HG03432 (cell line): ENCODE measurements at regions not wholly inside any gene's neighbourhood (a gene's known extent, or its start where the extent isn't known, plus 50 kb on each side); places are given as distances from the start of the nearest gene placed in this dataset.
"Not testable (repeated sequence)": the region's sequence is repeated elsewhere in the genome, so short reads cannot be mapped to it uniquely, and the experiment has no call there.

Experiments
- ATAC-seq: cut with Tn5 transposase; IDR thresholded peaks from one replicate; pipeline ENCODE4 v1.9.1; 2021; ENCODE audit warnings: mild to moderate bottlenecking, moderate library complexity; ENCODE audit not compliant: unreplicated experiment

DNA sequence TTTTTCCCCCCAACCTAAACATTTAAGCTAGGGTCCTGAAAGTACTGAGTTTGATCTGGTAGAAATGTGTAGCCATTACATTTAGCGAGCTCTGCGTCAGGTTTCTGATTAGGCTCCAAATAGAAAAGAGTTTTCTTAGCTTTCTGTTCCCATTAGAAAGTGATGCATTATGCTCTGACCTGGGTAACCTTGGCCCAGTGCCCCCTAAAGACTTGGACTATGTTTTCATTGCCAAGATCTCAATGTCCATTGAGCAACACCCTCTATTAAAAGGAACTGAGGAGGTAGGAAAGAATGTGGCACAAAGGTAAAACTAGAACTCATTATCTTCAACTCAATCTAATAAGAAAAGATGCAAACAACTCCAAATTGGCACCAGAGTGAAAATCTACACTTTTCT lies 358.9 kb upstream of the PCSK5 start:
- no peak for ATAC-seq

DNA sequence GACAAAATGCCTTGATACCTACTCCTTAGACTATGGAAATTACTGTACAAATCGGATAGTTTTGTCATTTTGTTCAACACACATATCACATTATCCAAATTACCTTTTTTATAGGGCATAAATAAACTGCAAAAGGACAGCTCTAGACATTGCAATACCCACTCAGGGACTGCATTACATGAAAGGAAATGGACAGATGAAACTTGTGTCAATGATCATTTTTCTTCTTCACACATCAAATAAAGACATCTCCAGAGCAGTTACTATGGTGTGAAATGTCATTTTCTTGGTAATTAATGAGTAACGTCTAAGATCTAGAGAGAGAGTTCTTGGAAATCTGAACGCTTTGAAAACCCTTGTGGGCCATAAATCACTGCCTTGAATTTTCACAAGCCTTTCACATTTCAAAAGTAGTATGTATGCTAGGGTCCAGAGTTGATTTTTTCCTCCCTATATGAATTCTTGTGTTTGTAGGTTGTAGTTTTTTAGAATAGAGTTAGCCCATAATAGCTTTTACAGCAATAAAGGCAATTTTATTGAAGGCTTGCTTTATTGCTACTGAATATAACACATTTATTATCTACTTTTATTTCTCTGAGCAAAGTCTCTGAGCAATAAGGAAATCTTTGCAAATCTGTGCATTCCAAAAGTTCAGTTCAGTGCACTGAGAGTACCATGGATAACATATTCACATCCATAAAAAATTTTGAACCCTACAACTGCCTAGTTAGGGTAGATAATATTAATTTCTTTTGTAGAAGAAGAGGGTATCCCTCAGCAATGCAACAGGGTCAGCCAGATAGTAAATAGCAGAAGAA lies 358.0 kb upstream of the PCSK5 start:
- ATAC-seq = no peak

DNA sequence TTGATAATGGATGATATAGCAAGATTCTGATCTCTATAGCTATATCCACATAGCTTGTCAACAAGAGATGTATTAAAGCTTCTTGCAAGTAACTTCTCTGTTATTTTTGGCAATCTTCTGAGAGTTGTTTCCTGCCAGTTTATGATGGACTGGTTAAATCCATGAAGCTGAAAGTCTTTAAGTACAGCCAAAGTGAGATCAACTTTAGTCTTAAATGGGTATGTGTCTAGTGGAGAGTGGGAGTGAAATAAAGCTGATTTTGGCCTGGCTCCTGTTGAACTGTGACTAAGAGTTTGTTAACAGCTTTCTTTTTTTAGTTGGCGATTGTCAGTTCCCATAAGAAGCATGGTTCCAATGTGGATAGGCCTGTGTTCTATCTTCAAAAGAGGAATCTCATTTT lies 350.9 kb upstream of the PCSK5 start:
- ATAC-seq = no peak

DNA sequence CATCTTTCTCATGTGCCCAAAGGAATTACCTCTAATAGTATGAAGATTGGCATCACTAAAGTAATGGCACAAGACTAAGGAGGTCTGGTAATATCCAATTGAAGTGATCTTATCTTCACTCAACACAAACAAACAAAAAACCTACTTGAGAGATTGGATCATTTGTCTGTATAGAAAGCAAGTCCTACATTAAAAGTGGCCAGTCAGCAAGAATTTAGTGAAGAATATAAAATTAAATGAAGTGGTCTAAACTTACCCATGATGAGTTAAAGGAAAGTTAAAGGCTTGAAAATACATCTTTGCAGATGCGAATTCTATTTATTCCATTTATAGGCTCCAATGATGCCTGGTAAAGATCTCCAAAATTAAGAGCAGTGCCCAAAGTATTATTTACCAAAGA lies 350.3 kb upstream of the PCSK5 start:
- ATAC-seq = no peak

DNA sequence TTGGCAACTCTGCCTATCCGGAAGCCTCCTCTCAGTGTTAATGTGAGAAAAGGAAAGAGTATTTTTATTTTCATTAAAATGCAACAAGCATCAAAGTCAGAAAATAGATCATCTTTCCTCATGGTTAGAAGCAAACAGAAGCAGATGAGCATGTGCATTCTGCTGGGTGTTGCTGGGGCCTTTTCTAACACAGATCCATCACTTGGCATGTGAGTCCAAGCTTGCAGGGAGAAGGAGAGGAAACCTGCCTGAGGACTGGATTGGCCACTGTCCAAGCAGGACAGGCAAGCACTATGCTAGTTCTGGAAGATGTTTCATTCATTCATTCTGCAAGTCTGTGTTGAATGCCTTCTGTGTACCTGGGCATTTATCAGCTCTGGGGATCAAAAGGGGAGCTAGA lies 348.7 kb upstream of the PCSK5 start:
- ATAC-seq = no peak

DNA sequence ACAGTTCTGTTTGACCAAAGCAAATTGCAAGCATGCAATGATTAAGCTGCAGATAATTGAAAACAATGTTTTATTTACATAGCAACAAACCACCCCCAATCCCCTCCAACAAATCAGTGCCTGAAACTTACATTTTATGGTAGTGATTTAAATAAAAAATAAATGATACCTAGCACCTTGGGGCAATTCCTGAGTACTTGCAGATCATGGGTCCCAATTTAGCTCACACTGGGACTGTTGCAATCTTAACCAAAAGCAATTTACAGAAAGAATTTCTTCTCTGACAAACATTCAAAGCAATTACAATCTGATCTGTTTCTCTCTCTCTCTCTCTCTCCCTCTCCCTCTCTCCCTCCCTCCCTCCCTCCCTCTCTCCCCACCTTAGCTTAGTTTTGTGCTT lies 345.7 kb upstream of the PCSK5 start:
- no peak for ATAC-seq

DNA sequence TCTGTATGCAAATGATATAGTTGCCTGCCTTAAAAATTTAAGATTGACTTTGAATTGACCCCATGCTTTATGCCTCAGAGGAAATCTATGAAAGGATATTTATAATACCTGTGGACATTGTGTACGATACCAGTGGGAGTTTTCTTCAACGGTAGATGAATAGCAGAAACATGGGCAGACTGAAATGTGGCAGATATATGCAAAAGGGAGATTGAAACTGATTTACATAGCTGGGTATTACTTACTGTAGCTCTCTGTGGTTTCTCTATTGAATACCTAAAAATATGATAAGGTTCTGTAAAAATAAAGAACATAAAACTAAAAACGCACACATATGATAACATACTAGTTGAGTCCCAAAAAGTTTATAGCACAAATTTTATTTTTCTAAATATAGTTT lies 345.2 kb upstream of the PCSK5 start:
- no peak for ATAC-seq

DNA sequence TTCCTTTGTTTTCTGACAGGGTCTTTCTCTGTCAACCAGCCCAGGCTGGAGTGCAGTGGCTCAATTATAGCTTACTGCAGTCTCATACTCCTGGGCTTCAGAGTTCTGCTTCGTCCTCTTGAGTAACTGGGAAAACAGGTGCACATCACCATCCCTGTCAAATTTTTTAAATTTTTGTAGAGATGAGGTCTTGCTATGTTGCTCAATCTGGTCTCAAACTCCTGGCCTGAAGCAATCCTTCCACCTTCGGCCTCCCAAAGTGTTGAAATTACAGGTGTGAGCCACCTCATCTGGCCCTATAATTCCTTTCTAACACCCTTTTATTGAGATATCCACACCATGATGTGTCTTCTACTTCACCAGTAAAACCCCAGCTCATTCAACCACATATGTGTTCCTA lies 341.6 kb upstream of the PCSK5 start:
- ATAC-seq = no peak

DNA sequence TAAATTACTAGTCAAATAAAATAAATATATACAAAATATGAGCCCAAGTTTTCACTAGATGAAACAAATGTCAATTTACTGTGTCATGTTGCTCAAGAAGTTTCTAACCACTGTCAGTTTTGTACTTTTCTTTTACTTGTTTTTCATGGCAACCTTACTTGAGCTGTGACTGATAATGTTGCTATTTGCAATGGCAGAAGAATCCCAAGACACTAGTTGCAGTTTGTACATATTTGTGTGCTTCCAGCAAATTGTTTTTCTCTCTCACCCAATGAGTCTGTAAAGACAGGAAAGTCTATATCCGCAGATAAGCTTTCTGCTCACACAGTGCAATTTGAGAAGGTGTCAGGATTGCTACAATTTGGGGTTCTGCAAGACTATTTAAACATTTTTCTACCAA lies 338.6 kb upstream of the PCSK5 start:
- ATAC-seq = no peak

DNA sequence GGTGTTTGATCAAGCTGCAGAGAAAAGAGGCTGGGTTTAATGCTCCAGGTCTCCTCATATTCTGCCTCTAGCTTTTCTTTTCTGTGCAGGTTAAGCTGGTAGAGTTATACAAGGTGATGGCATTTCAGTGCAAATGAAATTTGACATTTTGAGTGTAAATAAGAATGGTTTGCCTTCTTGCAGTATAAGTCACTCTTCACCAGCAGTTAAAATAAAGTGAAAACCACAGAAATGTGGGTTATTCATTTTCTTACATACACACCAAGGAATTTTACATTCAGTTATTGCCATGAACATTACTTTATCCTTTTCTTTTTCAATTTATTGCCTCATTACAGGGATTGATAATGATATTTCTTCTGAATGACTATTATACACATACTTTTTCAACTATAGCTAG lies 337.5 kb upstream of the PCSK5 start:
- ATAC-seq = no peak

- not testable (repeated sequence) for ATAC-seq
Measured at GRCh38 chr9:75566813-75567212, 323.7 kb upstream of the PCSK5 start.

GRCh38 chr9:75570538-75570937 lies 319.9 kb upstream of the PCSK5 start:
- ATAC-seq = no peak

- no peak for ATAC-seq
Measured at GRCh38 chr9:75574569-75574968, 315.9 kb upstream of the PCSK5 start.

GRCh38 chr9:75582870-75583269 lies 307.6 kb upstream of the PCSK5 start:
- ATAC-seq = no peak

DNA sequence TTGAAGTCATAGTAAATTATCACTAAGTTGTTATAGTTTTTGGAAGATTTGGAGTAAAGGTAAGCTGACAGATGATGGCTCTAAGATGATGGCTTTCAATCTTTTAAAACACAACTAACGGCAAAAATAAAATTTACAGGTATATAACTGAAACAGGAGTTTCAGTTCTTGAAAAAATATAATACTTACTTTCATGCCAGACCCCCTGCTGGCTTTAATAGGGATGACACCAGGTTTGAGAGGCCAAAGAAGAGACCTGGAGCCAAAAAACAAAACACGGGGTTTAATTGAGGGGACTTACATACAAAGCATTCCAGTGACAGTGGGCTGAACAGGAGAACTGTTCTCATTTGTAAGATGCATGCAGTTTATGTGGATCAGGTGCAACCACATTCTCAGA lies 301.7 kb upstream of the PCSK5 start:
- peak; percentile 73 for ATAC-seq

- ATAC-seq = no peak
Measured at GRCh38 chr9:75589497-75589896, 301.0 kb upstream of the PCSK5 start.

GRCh38 chr9:75591972-75592371 lies 298.5 kb upstream of the PCSK5 start:
- ATAC-seq = no peak

- no peak for ATAC-seq
Measured at GRCh38 chr9:75592586-75592985, 297.9 kb upstream of the PCSK5 start.

- no peak for ATAC-seq
Measured at GRCh38 chr9:75593920-75594319, 296.6 kb upstream of the PCSK5 start.

DNA sequence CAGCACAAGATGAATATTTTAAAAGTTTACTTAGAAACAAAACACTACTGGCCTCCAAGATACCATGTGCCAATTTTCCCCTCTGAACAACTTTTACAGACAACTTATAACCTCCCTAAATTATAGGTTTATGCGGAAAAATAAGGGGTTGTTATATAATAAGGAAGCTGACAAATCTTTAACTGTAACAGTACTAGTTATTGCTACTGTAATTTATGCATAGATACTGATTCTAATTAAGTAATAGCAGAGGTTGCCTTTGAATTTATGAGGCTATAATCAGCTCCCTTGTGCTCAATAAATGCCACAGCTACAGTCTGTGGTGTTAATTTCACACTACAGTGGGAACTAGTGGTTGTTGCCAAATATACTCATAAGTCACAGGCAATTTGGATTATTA lies 291.3 kb upstream of the PCSK5 start:
- no peak for ATAC-seq

DNA sequence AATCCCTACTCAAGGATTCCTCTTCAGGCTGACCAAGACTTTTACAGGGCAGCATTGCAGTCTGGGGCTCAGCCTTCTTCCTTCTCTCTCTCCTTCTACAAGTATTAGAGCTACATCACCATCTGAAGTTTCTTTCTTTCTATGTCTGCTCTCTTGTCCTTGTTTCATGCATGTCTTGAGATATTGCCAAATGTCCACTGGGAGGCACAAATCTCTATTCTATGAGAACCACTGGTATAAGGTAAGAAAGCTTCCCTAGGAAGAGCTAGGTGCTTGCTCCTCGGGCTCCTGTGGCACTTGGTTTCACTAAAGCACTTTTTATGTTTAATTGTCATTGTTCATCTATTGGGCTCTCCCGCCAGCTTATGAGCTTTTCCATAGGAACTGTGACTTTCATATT lies 289.2 kb upstream of the PCSK5 start:
- ATAC-seq = no peak

DNA sequence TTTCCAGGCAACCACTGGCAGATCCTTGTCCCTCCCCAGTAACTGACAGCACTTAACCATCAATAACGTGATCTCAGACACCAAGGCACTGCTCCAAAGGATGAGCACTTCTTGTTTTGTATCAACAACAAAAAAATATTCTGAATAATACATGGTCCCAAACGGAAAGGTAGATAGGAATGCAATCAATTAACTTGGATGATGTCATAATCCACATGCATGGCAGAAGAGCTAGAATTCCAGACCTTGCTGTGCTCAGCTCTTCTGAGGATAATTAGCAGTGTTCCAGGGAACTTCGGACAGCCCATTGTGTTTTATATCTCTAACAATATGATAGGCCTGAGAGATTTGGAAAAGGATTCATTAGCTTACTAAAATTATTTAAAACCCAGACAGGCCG lies 288.4 kb upstream of the PCSK5 start:
- no peak for ATAC-seq

GRCh38 chr9:75604661-75605060 lies 285.8 kb upstream of the PCSK5 start:
- no peak for ATAC-seq
